Femur (tissue), 1 donor: ENCODE measurements at regions not wholly inside any gene's neighbourhood (a gene's known extent, or its start where the extent isn't known, plus 50 kb on each side); places are given as distances from the start of the nearest gene placed in this dataset.

Experiments
- DNase-seq: peaks from one replicate; pipeline ENCODE4 v3.0.0-alpha.2; 2017

GRCh38 chr12:95412482-95413311 is 61.3 kb upstream of the METAP2 start:
- DNase-seq: peak; percentile 23

GRCh38 chr12:95413576-95413975 is 60.4 kb upstream of the METAP2 start:
- DNase-seq: no peak

GRCh38 chr12:95415451-95415850 is 58.5 kb upstream of the METAP2 start:
- no peak for DNase-seq

- no peak for DNase-seq
These were observed 57.8 kb upstream of the METAP2 start for GRCh38 chr12:95416111-95416636.

GRCh38 chr12:95417372-95417771 is 56.6 kb upstream of the METAP2 start:
- DNase-seq: no peak

GRCh38 chr12:95418142-95418541 is 55.8 kb upstream of the METAP2 start:
- DNase-seq: no peak
